ENCODE measurements at regions not wholly inside any gene's neighbourhood (a gene's known extent, or its start where the extent isn't known, plus 50 kb on each side); places are given as distances from the start of the nearest gene placed in this dataset.
"Not testable (repeated sequence)": the region's sequence is repeated elsewhere in the genome, so short reads cannot be mapped to it uniquely, and the experiment has no call there.

GRCh38 chr2:198277181-198277580, 472.8 kb downstream of the PLCL1 start:
- Mint-ChIP-seq H3K4me1 (ENCODE audit: low read depth) (no peaks in the 10 kb centered on the region), H3K9me3 (no peaks in the 10 kb centered on the region), H3K4me3 (no peak overlapping the region), H3K27me3 (peaks cover 9% of the 10 kb centered on the region), H3K36me3 (ENCODE audit: low read depth) (no peaks in the 10 kb centered on the region), H3K27ac (no peak overlapping the region)
- no peak for DNase-seq
- ChIA-PET POLR2A (no interaction called here), CTCF (no interaction called here)
- no peak for TF ChIP-seq CTCF (IDR thresholded peaks at IDR 0.05)
- no peak for ATAC-seq
- intact Hi-C loops (cut with micrococcal nuclease), result no loop called here

GRCh38 chr2:198273660-198274059, 469.3 kb downstream of the PLCL1 start:
- ChIA-PET POLR2A (no interaction called here), CTCF (interaction anchor here (1.7 kb wide), 1 partner anchor 22 kb away, joined by 9 read pairs; no protein-coding TSS in a partner anchor)
- H3K27ac Mint-ChIP-seq, result no peak overlapping the region
- no peaks in the 10 kb centered on the region for H3K9me3 Mint-ChIP-seq
- no peaks in the 10 kb centered on the region for H3K36me3 Mint-ChIP-seq (ENCODE audit: low read depth)
- H3K4me3 Mint-ChIP-seq, result no peak overlapping the region
- DNase-seq, result no peak
- H3K27me3 Mint-ChIP-seq, result peaks cover 4% of the 10 kb centered on the region
- ATAC-seq, result no peak
- TF ChIP-seq CTCF (IDR thresholded peaks at IDR 0.05), result no peak
- no peaks in the 10 kb centered on the region for H3K4me1 Mint-ChIP-seq (ENCODE audit: low read depth)
- intact Hi-C loops (cut with micrococcal nuclease), result no loop called here

- POLR2A ChIA-PET; CTCF ChIA-PET; ATAC-seq; intact Hi-C loops (cut with micrococcal nuclease); H3K9me3 Mint-ChIP-seq; H3K4me3 Mint-ChIP-seq; H3K27ac Mint-ChIP-seq; DNase-seq; H3K4me1 Mint-ChIP-seq (ENCODE audit: low read depth); H3K27me3 Mint-ChIP-seq; H3K36me3 Mint-ChIP-seq (ENCODE audit: low read depth): not testable (repeated sequence)
Measured at GRCh38 chr2:198270157-198270556, 465.8 kb downstream of the PLCL1 start.

GRCh38 chr2:198268519-198268918, 464.1 kb downstream of the PLCL1 start:
- no peak overlapping the region for H3K4me3 Mint-ChIP-seq
- ATAC-seq, result no peak
- TF ChIP-seq CTCF (IDR thresholded peaks at IDR 0.05), result no peak
- H3K27me3 Mint-ChIP-seq, result peaks cover 9% of the 10 kb centered on the region
- no peak for DNase-seq
- no peaks in the 10 kb centered on the region for H3K9me3 Mint-ChIP-seq
- intact Hi-C loops (cut with micrococcal nuclease), result no loop called here
- POLR2A ChIA-PET, result no interaction called here
- H3K36me3 Mint-ChIP-seq (ENCODE audit: low read depth), result no peaks in the 10 kb centered on the region
- H3K27ac Mint-ChIP-seq, result no peak overlapping the region
- CTCF ChIA-PET, result interaction anchor here (1.2 to 1.4 kb wide), 2 partner anchors 45 to 47 kb away, joined by 3 read pairs; no protein-coding TSS in a partner anchor
- H3K4me1 Mint-ChIP-seq (ENCODE audit: low read depth), result no peaks in the 10 kb centered on the region

- Mint-ChIP-seq H3K9me3 (no peaks in the 10 kb centered on the region), H3K4me3 (no peak overlapping the region), H3K4me1 (ENCODE audit: low read depth) (no peaks in the 10 kb centered on the region), H3K36me3 (ENCODE audit: low read depth) (no peaks in the 10 kb centered on the region), H3K27me3 (peaks cover 19% of the 10 kb centered on the region), H3K27ac (no peak overlapping the region)
- CTCF ChIA-PET, result interaction anchor here (1.0 to 1.8 kb wide), 2 partner anchors 9 to 37 kb away, joined by 3 to 6 read pairs; no protein-coding TSS in a partner anchor
- POLR2A ChIA-PET, result no interaction called here
- no peak for TF ChIP-seq CTCF (IDR thresholded peaks at IDR 0.05)
- ATAC-seq (no peak), DNase-seq (no peak)
- intact Hi-C loops (cut with micrococcal nuclease), result no loop called here
Measured at GRCh38 chr2:198259496-198259895, 455.1 kb downstream of the PLCL1 start.

Data from activated CD8-positive, alpha-beta T cell treated with anti-CD3 and anti-CD28 coated beads for 36 hours (primary cell).